ENCODE measurements at regions not wholly inside any gene's neighbourhood (a gene's known extent, or its start where the extent isn't known, plus 50 kb on each side); places are given as distances from the start of the nearest gene placed in this dataset.
A peak's percentile ranks its signal among the peaks of the same experiment; 100 is the strongest.

DNA sequence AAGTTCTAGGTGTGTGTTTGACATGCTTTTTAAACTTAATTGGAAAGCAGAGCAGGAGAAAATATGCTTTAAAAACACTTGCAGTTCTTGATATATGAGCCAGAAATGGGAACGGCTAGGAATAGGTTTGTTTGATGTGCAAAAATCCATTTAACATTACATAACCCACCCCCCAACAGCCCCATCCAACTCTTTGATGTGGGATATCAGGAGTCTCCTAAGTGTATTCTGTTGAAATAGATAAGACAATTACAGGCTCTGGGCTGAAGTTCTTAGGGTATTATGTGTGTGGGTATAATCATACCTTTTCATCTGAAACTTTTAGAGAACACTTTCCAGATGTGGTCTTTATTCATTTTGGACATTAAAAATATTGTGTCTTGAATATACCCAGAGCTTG, 240.4 kb upstream of the CSNK1A1L start:
- DNase-seq (ENCODE audit: low read depth): no peak
- in situ Hi-C loops (cut with HindIII; ENCODE audit: low pct_unique_long_range_greater_than_20kb, low sequenced_read_pairs): no loop called here

DNA sequence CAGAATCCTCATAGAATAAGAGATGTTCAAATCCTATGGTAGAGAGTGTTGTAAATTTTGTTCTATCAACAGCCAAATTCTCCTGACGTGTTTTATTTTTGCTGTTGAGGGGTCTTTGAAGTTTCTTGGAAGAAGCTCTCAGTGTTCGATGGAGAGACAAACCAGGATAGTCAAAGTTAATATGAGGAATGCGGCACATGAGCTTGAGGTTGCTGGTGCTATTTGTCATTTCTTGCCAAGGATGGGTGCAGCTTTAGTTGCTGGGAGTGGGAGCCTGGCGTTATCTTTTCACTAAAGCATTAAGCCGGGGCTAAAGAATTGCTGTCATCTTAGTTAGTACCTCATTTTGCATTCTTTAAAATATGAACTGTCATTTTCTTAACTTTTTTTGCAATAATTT, 239.9 kb upstream of the CSNK1A1L start:
- in situ Hi-C loops (cut with HindIII; ENCODE audit: low pct_unique_long_range_greater_than_20kb, low sequenced_read_pairs): no loop called here
- DNase-seq (ENCODE audit: low read depth): no peak

- no peak for DNase-seq (ENCODE audit: low read depth)
- in situ Hi-C loops (cut with HindIII; ENCODE audit: low pct_unique_long_range_greater_than_20kb, low sequenced_read_pairs): no loop called here
Measured at GRCh38 chr13:37344056-37344455, 238.6 kb upstream of the CSNK1A1L start.

DNA sequence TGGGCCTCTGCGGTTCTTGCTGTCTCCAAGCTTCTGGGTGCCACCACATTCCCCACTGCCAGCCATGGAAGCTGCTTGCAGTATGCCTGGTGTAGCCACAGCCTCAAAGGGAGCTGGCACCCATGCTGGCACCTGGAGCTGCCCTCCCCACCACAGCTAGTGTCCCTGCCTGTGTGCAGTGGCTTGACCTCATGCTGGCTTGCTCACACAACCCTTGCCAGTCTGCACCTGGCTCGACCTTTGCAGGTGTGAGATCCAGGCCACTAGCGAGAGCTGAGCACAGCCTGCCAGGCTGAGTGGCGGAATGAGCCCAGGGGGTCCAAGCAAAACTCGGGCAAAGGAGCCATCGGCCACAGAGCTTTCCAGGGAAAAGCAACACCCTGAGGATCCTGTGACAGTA, 236.7 kb upstream of the CSNK1A1L start:
- DNase-seq (ENCODE audit: low read depth): no peak
- in situ Hi-C loops (cut with HindIII; ENCODE audit: low pct_unique_long_range_greater_than_20kb, low sequenced_read_pairs): no loop called here

DNA sequence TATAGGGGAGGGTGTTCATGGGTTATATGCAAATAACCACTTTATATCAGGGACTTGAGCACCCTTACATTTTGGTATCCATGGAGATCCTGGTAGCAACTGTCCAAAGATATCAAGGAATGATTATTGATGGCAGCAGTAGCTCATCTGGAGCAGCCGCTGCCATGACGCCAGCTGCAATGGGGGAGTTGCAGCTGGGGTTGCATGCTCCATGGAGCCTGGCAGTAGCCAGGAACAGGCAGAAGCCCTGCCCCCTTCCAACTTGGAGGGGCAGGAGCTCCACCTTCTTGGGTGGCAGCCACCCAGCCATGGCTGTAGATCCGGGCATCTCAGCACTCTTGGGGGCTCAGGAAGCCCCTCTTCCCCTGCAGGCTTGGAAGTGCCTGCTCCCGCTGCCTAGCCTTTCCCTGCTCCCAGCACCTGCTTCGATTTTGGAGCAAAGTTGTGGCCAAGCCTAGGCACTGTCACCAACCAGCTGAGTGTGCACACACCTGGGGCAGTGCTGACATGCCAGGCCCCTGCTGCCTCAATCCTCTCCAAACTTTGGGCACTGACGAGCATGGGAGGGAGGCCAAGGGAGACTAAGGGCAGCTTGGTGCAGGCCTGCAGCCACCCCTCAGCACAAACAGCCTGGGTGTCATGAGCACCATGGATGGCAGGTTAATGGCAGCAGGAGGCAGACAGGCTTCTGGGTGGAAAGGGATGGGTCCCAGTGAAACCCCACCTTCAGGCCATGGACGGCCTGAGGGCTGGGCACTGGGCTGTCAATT, 235.6 kb upstream of the CSNK1A1L start:
- in situ Hi-C loops (cut with HindIII; ENCODE audit: low pct_unique_long_range_greater_than_20kb, low sequenced_read_pairs): no loop called here
- no peak for DNase-seq (ENCODE audit: low read depth)

GRCh38 chr13:37339386-37339735, 233.9 kb upstream of the CSNK1A1L start:
- in situ Hi-C loops (cut with HindIII; ENCODE audit: low pct_unique_long_range_greater_than_20kb, low sequenced_read_pairs): no loop called here
- DNase-seq (ENCODE audit: low read depth): no peak

GRCh38 chr13:37338726-37339385, 233.4 kb upstream of the CSNK1A1L start:
- in situ Hi-C loops (cut with HindIII; ENCODE audit: low pct_unique_long_range_greater_than_20kb, low sequenced_read_pairs): no loop called here

DNA sequence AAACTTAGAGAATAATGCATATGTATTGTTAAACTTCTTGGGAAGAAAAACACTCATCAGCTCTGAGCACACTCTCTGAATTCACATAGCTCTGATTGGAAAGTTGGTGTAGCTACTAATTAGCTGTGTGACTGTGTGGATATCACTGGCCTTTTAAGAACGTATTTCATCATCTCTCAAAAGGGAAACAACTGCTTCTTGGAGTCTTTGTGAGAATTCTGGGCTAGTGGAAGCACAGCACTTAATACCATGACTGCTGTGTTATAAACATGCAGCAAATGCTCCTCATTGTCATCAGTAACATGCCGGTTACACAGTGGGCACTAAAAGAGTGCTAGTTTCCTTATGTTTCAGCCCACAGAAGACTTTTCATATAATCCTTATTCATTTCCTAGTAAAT, 220.9 kb upstream of the CSNK1A1L start:
- no peak for DNase-seq (ENCODE audit: low read depth)
- in situ Hi-C loops (cut with HindIII; ENCODE audit: low pct_unique_long_range_greater_than_20kb, low sequenced_read_pairs): no loop called here

More at GRCh38 chr13:37338726-37339385, 233.4 kb upstream of the CSNK1A1L start:
- no peak for DNase-seq (ENCODE audit: low read depth)

GRCh38 chr13:37319031-37319443, 213.6 kb upstream of the CSNK1A1L start:
- DNase-seq (ENCODE audit: low read depth): no peak
- in situ Hi-C loops (cut with HindIII; ENCODE audit: low pct_unique_long_range_greater_than_20kb, low sequenced_read_pairs): no loop called here

- DNase-seq (ENCODE audit: low read depth): no peak
- in situ Hi-C loops (cut with HindIII; ENCODE audit: low pct_unique_long_range_greater_than_20kb, low sequenced_read_pairs): no loop called here
Measured at GRCh38 chr13:37316935-37317334, 211.5 kb upstream of the CSNK1A1L start.

DNA sequence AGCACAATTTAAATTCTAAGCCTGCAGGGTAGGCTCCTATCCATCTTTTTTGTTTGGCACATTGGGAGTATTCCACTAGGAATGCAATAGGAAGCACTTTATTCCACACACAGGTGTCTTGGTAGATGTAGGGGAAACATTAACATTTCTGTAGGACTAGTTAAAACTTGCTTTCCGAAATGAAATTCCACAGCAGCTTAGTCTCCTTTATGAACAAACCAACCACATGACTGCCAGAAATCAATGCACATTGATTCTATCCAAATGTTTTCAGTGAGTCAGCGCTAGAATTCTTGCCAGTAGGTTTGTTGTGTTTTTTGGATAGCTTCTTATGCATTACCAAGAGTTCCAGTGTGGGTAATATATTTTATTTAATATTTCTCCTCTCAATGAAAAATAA, 207.9 kb upstream of the CSNK1A1L start:
- in situ Hi-C loops (cut with HindIII; ENCODE audit: low pct_unique_long_range_greater_than_20kb, low sequenced_read_pairs): no loop called here
- no peak for DNase-seq (ENCODE audit: low read depth)

DNA sequence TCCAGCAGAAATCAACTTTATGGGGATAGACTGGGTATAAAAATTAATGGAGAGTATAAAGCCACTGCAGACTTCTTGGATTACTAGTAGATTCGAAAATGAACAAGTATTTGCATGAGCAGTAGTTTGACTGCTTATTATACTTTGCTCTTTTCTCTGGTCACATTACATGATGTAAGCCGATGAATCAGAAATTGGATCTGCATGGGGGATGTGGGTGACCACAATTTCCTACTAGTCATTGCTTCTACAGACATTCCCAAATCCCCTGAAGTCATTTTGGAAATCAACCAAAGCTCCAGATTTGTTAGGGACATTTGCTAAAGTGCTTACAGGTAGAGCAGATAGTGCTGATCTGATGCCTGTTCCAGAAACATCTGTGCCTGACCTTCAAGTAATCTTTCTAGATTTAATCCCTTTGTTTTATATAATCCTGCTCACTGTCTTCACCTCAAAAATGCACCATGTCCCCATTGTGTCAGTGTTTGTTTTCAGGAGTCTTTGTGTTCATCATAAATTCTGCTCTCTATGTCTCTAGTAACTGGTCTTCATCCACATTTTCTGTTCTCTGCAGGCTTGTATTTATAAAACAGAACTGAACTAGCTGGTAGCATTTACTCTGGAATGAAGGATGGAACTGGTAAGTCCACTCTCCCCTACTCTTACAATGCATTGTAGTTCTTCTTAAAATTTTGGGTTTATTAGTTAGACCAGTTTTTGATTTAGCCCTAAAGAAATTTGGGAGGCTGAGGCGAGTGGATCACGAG, 201.5 kb upstream of the CSNK1A1L start:
- DNase-seq (ENCODE audit: low read depth): peak; percentile 4
- in situ Hi-C loops (cut with HindIII; ENCODE audit: low pct_unique_long_range_greater_than_20kb, low sequenced_read_pairs): no loop called here

DNA sequence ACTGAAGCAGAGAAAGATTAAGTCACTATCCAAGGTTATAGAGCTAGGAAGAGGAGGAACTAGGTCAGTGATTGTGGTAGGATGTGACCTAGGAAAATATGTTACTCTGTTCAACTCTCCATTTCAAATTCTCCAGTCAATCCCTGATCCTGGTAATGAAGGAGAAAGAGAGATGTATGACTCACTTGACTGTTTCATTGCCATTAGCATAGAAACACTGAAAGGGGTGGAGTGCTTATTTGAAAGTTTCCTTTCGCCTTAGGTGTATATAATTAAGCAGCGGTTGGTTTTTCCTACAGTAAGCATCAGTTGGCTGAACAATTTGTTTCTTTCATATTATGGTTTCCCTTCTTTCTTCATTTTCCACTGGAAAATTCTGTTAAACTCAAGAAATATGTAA, 198.1 kb upstream of the CSNK1A1L start:
- no peak for DNase-seq (ENCODE audit: low read depth)
- in situ Hi-C loops (cut with HindIII; ENCODE audit: low pct_unique_long_range_greater_than_20kb, low sequenced_read_pairs): no loop called here

GRCh38 chr13:37302686-37303085, 197.2 kb upstream of the CSNK1A1L start:
- no peak for DNase-seq (ENCODE audit: low read depth)
- in situ Hi-C loops (cut with HindIII; ENCODE audit: low pct_unique_long_range_greater_than_20kb, low sequenced_read_pairs): no loop called here

DNA sequence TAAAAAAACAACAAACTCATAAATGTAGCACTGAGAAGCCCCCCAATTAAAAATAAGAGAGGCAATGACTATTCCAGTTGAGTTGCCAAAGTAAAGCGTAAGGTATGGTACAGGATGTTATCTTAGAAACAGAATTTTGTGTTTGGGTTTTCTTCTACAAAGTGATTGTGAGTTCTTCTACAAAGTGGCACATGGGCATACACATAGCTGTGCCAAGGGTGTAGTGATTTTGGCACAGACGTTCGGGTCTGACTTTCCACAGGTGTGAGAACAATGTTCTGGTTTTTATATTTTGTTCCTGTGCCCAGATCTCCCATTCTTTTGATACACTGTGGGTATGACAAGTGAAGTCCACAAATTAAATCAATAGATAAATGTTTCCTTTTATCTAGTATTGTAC, 190.1 kb upstream of the CSNK1A1L start:
- in situ Hi-C loops (cut with HindIII; ENCODE audit: low pct_unique_long_range_greater_than_20kb, low sequenced_read_pairs): no loop called here
- no peak for DNase-seq (ENCODE audit: low read depth)

DNA sequence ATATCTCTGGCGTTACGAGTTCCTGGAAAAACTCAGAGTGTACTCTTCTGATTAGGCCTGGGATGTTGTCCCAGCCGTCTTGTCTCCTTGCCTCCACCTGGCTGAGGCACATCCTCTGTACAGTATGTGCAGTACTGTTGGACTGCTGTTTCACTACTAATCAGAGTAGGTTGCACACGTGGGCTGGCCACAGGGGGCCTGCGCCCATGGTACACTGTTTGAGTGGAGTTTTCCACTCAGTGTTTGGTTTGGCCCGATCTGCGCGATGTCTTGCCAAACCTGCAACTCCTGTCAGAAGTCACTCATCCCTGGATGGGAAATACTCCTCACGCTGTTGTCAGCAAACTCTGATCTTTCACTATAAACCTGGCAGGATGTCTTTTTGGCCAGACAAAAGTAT, 189.6 kb upstream of the CSNK1A1L start:
- no peak for DNase-seq (ENCODE audit: low read depth)
- in situ Hi-C loops (cut with HindIII; ENCODE audit: low pct_unique_long_range_greater_than_20kb, low sequenced_read_pairs): no loop called here

- in situ Hi-C loops (cut with HindIII; ENCODE audit: low pct_unique_long_range_greater_than_20kb, low sequenced_read_pairs): no loop called here
- no peak for DNase-seq (ENCODE audit: low read depth)
Measured at GRCh38 chr13:37294472-37294871, 189.0 kb upstream of the CSNK1A1L start.

- DNase-seq (ENCODE audit: low read depth): no peak
- in situ Hi-C loops (cut with HindIII; ENCODE audit: low pct_unique_long_range_greater_than_20kb, low sequenced_read_pairs): no loop called here
Measured at GRCh38 chr13:37293295-37293694, 187.8 kb upstream of the CSNK1A1L start.

GRCh38 chr13:37290716-37291505, 185.4 kb upstream of the CSNK1A1L start:
- DNase-seq (ENCODE audit: low read depth): no peak
- in situ Hi-C loops (cut with HindIII; ENCODE audit: low pct_unique_long_range_greater_than_20kb, low sequenced_read_pairs): no loop called here

Data from Caki2 (cell line).